Lung (tissue), 11 donors: ENCODE measurements at regions not wholly inside any gene's neighbourhood (a gene's known extent, or its start where the extent isn't known, plus 50 kb on each side); places are given as distances from the start of the nearest gene placed in this dataset.

ENCODE experiments used
- ATAC-seq: fragments of 200-7000 bp; cut with Tn5 transposase; one replicate; pipeline ENCODE4 v1.9.1; 2020; ENCODE audit warnings: moderate number of reproducible peaks; ENCODE audit not compliant: insufficient read depth, low FRiP score
- DNase-seq, 3 donors: peaks; one replicate each; pipeline ENCODE4 v3.0.0-alpha.2; 2013 to 2017
- H3K27ac ChIP-seq, 2 donors: one replicate each; pipeline ENCODE4 v1.5.1; 2013; ENCODE audit warnings: mild to moderate bottlenecking in 2 of 2, moderate library complexity in 2 of 2, control low read depth in 1 of 2, inconsistent platforms in 1 of 2, low read depth in 1 of 2, low read length in 1 of 2
- H3K27me3 ChIP-seq, 3 donors: one replicate each; pipeline ENCODE4 v1.5.1; 2013; ENCODE audit warnings: low read length in 2 of 3; ENCODE audit not compliant: control insufficient read depth in 3 of 3, insufficient read depth in 3 of 3
- H3K36me3 ChIP-seq, 4 donors: one replicate each; pipeline ENCODE4 v1.5.1; 2013; ENCODE audit warnings: low read length in 4 of 4, mild to moderate bottlenecking in 1 of 4, moderate library complexity in 1 of 4; ENCODE audit not compliant: control insufficient read depth in 4 of 4, insufficient read depth in 4 of 4
- H3K4me1 ChIP-seq, 5 donors: one replicate each; pipeline ENCODE4 v1.5.1; 2013; ENCODE audit warnings: low read length in 5 of 5, mild to moderate bottlenecking in 2 of 5, moderate library complexity in 1 of 5; ENCODE audit not compliant: control insufficient read depth in 5 of 5, insufficient read depth in 5 of 5
- H3K4me3 ChIP-seq: one replicate; pipeline ENCODE4 v1.5.1; 2013; ENCODE audit warnings: mild to moderate bottlenecking, control low read depth, moderate library complexity
- H3K9ac ChIP-seq, 2 donors: one replicate each; pipeline ENCODE4 v1.5.1; 2013; ENCODE audit warnings: low read length in 2 of 2, control low read depth in 1 of 2; ENCODE audit not compliant: insufficient read depth in 1 of 2
- H3K9me3 ChIP-seq, 4 donors: one replicate each; pipeline ENCODE4 v1.5.1; 2013; ENCODE audit warnings: low read length in 3 of 4, mild to moderate bottlenecking in 1 of 4, moderate library complexity in 1 of 4; ENCODE audit not compliant: control insufficient read depth in 4 of 4, insufficient read depth in 3 of 4
- CTCF ChIP-seq: IDR thresholded peaks from 2 replicates; pipeline ENCODE4 v1.5.1; 2012; ENCODE audit warnings: mild to moderate bottlenecking; ENCODE audit errors: control extremely low read depth, extremely low read depth
- WGBS, 2 donors: extraction: QIAGEN DNeasy Blood & Tissue Kit; methylation state at CpG; one replicate each; pipeline ENCODE4 v1.1.7; 2013; 5-methylcytosine and 5-hydroxymethylcytosine counted together
- donor health status: control.
- donor health status: control.
- donor health status: Bipolar disorder and iron deficiency.
- donor health status: healthy.
- donor health status: DM: yes; HTN: yes; CAD: no.

DNA sequence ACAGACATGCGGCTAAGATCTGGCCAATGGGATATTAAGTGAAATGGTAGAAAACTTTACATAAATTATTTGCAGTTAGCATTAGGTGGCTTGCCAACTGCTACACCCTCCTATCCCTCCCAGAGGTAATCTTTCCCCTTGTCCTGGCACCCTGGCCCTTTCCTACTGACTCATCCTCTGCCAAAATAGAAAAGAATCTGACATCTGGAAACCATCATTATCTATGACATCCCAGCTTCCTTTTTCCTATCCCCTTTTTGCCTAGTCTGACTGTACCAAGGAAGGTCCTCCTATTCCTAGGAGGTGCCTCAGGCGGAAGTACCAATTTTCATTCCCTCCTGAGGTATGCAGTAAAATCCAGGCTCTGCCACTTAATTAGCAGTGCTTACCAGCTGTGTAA lies 163.6 kb upstream of the KLF3 start:
- no peak for DNase-seq
- H3K36me3 ChIP-seq: no peaks in the 10 kb centered on the region
- no peak for TF ChIP-seq CTCF
- H3K4me1 ChIP-seq: no peaks in the 10 kb centered on the region
- WGBS, 2 donors: 93 to 96% methylated on average over 2 of the region's 2 CpGs
- no peaks in the 10 kb centered on the region for H3K9me3 ChIP-seq
- ATAC-seq: no peak
- H3K27me3 ChIP-seq: no peaks in the 10 kb centered on the region
- H3K27ac ChIP-seq: no peak overlapping the region
- no peak overlapping the region for H3K4me3 ChIP-seq
- H3K9ac ChIP-seq: no peak overlapping the region

DNA sequence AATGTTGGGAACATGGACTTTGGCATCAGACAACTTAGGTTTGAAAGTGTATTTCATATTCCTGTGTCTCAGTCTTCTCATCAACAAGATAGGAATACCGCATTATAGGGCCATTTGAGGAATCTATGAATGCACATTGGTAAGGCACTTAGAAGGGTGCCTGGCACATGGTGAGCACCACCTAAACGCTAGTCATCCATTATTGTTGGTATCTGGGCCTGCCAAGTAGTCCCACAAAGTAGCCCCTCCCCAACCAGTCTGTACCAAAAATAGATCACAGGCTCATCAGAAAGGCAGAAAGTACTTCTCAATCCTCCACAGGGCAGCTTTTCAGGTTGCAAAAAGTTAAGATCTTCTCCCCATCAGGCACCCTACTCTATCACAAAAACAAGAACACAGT lies 162.3 kb upstream of the KLF3 start:
- ATAC-seq: no peak
- 89 to 97% methylated on average over 2 of the region's 2 CpGs for WGBS, 2 donors
- H3K27ac ChIP-seq: no peak overlapping the region
- no peaks in the 10 kb centered on the region for H3K36me3 ChIP-seq
- no peak for DNase-seq
- TF ChIP-seq CTCF: no peak
- H3K27me3 ChIP-seq: no peaks in the 10 kb centered on the region
- no peak overlapping the region for H3K4me3 ChIP-seq
- no peak overlapping the region for H3K9ac ChIP-seq
- no peaks in the 10 kb centered on the region for H3K9me3 ChIP-seq
- H3K4me1 ChIP-seq: no peaks in the 10 kb centered on the region

- WGBS, 2 donors: 73 to 75% methylated on average over 6 of the region's 6 CpGs
Measured at GRCh38 chr4:38503689-38504395, 160.2 kb upstream of the KLF3 start.

More at GRCh38 chr4:38503689-38504395, 160.2 kb upstream of the KLF3 start:
- H3K9me3 ChIP-seq: no peaks in the 10 kb centered on the region
- H3K27ac ChIP-seq: no peak overlapping the region
- no peak overlapping the region for H3K9ac ChIP-seq
- H3K36me3 ChIP-seq: no peaks in the 10 kb centered on the region
- no peaks in the 10 kb centered on the region for H3K27me3 ChIP-seq
- TF ChIP-seq CTCF: no peak
- H3K4me1 ChIP-seq: no peaks in the 10 kb centered on the region
- H3K4me3 ChIP-seq: no peak overlapping the region
- DNase-seq (no peak), ATAC-seq (no peak)
